22Rv1 (cell line): ENCODE measurements at regions not wholly inside any gene's neighbourhood (a gene's known extent, or its start where the extent isn't known, plus 50 kb on each side); places are given as distances from the start of the nearest gene placed in this dataset.
A peak's percentile ranks its signal among the peaks of the same experiment; 100 is the strongest.
"Not testable (repeated sequence)": the region's sequence is repeated elsewhere in the genome, so short reads cannot be mapped to it uniquely, and the experiment has no call there.

Experiments used
- H3K27ac ChIP-seq: fragments of 450-650 bp; 2 replicates; pipeline ENCODE4 v1.5.1; 2017
- CTCF ChIP-seq: fragments of 450-650 bp; IDR thresholded peaks from 2 replicates; pipeline ENCODE4 v1.5.1; 2017; ENCODE audit warnings: mild to moderate bottlenecking
- ZFX ChIP-seq: fragments of 450-650 bp; IDR thresholded peaks from 2 replicates; pipeline ENCODE4 v1.6.1; 2017; ENCODE audit warnings: antibody characterized with exemption, borderline replicate concordance

- H3K27ac ChIP-seq: no peak overlapping the region
- TF ChIP-seq ZFX (no peak), CTCF (no peak)
Observed at GRCh38 chr3:168678730-168679129, 583.0 kb upstream of the GOLIM4 start.

GRCh38 chr3:168671091-168671490 is 575.4 kb upstream of the GOLIM4 start:
- H3K27ac ChIP-seq: peak overlapping the region; percentile 61
- TF ChIP-seq CTCF (peak; percentile 34), ZFX (no peak)

GRCh38 chr3:168660879-168661657 is 565.3 kb upstream of the GOLIM4 start:
- H3K27ac ChIP-seq: not testable (repeated sequence)

GRCh38 chr3:168659015-168659414 is 563.3 kb upstream of the GOLIM4 start:
- no peak overlapping the region for H3K27ac ChIP-seq
- TF ChIP-seq ZFX (no peak), CTCF (no peak)

GRCh38 chr3:168655611-168656010 is 559.9 kb upstream of the GOLIM4 start:
- H3K27ac ChIP-seq: no peak overlapping the region
- no peak for TF ChIP-seq ZFX
- TF ChIP-seq CTCF: no peak

GRCh38 chr3:168654700-168655099 is 559.0 kb upstream of the GOLIM4 start:
- TF ChIP-seq CTCF: no peak
- TF ChIP-seq ZFX: no peak
- H3K27ac ChIP-seq: no peak overlapping the region

- TF ChIP-seq CTCF (no peak), ZFX (no peak)
- no peak overlapping the region for H3K27ac ChIP-seq
Observed at GRCh38 chr3:168653255-168653654, 557.5 kb upstream of the GOLIM4 start.

- no peak overlapping the region for H3K27ac ChIP-seq
- TF ChIP-seq CTCF (no peak), ZFX (no peak)
Observed at GRCh38 chr3:168648321-168648720, 552.6 kb upstream of the GOLIM4 start.
